ENCODE measurements at regions not wholly inside any gene's neighbourhood (a gene's known extent, or its start where the extent isn't known, plus 50 kb on each side); places are given as distances from the start of the nearest gene placed in this dataset.

GRCh38 chr10:32211046-32211363 lies 136.0 kb downstream of the EPC1 start:
- no peak for TF ChIP-seq CTCF (IDR thresholded peaks at IDR 0.05; ENCODE audit: poor library complexity, severe bottlenecking)
- TF ChIP-seq REST (IDR thresholded peaks at IDR 0.05; ENCODE audit: borderline replicate concordance), result no peak
- TF ChIP-seq POLR2AphosphoS5 (IDR thresholded peaks at IDR 0.05), result no peak
- TF ChIP-seq EP300 (conservative IDR thresholded peaks at IDR 0.05; ENCODE audit: poor library complexity, severe bottlenecking), result no peak
- TF ChIP-seq RAD21 (conservative IDR thresholded peaks at IDR 0.05), result no peak
- no peak for TF ChIP-seq EZH2 (IDR thresholded peaks at IDR 0.05; ENCODE audit: borderline replicate concordance, insufficient read depth, low read length, poor library complexity, severe bottlenecking)
- no peak for TF ChIP-seq TAF1 (IDR thresholded peaks at IDR 0.05; ENCODE audit: low read depth)
- no peak for TF ChIP-seq SMC3 (conservative IDR thresholded peaks at IDR 0.05; ENCODE audit: poor library complexity)
- TF ChIP-seq MXI1 (conservative IDR thresholded peaks at IDR 0.05; ENCODE audit: poor library complexity, severe bottlenecking), result no peak
